ENCODE measurements at regions not wholly inside any gene's neighbourhood (a gene's known extent, or its start where the extent isn't known, plus 50 kb on each side); places are given as distances from the start of the nearest gene placed in this dataset.
"Not testable (repeated sequence)": the region's sequence is repeated elsewhere in the genome, so short reads cannot be mapped to it uniquely, and the experiment has no call there.

DNA sequence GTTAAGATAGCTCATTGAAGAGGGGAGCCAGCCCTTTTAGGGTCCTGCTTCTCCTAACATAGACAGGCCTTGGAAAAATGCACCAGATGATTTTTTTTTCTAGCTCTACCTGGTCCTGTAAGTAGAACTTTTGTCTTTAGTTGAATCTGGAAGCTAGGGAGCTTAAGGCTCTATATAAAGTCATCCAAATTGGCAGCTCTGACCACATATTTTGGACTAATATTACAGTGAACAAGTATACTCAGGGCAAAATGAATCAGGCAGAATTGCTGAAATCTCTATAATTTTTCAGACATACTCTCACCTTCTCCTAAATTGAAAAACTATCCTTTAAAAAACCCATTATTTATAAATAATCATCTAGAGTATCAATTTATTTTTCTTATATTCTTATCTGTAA lies 375.6 kb downstream of the OSTF1 start:
- no peak for DNase-seq

- DNase-seq: no peak
Measured at GRCh38 chr9:75464726-75465125, 376.4 kb downstream of the OSTF1 start.

- DNase-seq: no peak
Measured at GRCh38 chr9:75467142-75467541, 378.8 kb downstream of the OSTF1 start.

DNA sequence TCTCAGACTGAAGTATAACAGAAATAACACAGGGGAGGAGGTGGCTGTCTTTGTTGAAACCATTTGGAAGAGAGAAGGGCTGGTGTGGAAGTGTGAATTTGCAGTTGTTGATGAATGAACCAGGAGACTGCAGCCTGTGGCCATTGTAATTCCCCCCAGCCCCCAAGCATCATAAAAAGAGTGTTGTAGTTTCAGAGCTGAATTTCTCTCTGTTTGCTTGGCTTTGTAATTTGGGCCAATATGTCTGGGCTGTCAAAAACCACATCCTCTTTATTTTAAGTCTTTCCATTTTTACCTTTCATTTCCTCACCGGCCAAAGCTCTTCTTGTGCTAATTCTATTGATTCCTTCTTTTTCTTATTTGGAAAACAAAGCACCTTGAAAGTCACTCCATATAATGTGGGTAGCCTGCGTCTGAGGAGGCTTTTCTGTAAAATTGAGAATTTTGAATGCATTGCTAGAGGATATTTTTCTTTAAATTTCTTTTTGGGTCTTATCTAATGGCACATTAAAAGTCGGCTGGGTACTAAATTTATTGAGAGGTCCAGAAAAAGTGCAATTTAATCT lies 383.3 kb downstream of the OSTF1 start:
- DNase-seq: no peak

GRCh38 chr9:75482566-75482965 lies 394.3 kb downstream of the OSTF1 start:
- DNase-seq: no peak

DNA sequence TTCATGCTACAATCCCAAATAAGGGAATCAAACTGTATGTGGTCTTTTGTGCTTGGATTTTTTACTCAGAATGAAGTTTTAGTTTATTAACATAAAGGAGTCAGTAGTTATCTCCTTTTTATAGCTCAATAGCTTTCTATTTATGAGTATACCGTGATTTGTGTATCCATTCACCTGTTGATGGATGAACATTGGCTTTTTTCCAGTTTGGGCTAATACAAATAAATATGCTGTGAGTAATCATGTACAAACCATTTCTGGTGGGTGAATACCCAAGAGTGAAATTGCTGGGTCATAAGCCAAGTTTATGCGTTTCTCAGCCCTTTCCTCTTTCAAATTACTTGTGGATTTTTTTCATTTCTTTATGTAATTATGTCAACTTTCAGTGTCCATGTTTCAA lies 395.3 kb downstream of the OSTF1 start:
- DNase-seq: no peak

GRCh38 chr9:75487856-75488718 lies 399.8 kb downstream of the OSTF1 start:
- DNase-seq: no peak

- DNase-seq: no peak
Measured at GRCh38 chr9:75488719-75489110, 400.4 kb downstream of the OSTF1 start.

DNA sequence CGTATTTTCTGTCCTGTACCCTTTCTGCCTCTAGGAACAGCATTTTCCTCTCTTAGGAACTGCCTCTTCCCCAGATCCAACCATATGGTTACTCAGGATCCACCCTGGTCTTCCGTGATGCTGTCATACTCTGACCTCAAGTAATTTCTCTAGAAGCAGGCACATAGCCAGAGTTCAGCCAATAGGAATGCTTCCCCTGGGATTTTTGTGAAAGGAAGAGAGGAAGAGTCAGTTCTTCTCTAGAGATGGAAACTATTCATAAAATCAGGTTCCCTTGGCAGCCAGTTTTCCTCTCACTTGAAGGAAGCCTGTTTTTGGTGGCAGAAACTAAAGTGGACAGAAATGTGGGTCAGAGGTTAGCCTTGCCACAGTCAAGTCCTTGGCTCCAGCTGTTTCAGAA lies 400.1 kb upstream of the PCSK5 start:
- DNase-seq: no peak

DNA sequence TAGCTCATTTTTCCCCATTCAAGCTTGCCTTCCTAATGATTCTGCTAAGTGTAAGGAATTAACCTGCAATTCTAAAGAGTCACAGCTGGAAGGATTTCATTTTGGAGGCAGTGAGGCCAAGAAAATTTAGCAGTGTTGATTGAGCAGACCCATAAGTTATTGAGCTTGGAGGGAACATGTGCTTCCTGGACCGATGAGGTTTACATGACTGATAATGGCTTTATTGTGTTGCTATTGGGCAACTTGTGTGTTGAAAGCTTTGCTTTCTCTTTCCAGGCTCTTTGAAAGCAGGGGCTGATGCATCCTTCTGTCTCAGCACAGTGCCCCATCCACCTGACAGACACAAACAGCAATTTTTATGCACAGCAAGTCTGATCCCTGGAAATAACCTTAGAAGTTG lies 398.9 kb upstream of the PCSK5 start:
- no peak for DNase-seq

DNA sequence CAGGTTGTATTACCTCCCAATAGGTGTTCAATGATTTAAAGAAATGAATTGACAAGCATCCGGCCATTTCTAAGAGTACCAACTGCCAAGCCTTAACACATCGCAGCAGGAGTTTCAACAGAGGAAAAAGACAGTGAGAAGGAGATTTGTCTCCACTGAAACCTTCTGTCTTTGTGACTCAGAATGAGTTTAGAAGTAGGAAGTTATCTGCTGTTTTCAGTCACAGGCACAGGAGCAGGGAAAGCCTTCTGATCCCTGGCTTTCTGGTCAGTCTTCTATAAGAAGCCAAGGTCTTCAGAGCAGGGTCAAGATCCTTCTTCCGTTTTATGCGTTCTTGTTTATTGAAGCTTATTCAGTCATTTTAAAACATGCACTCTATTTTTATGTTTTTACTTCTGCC lies 390.7 kb upstream of the PCSK5 start:
- no peak for DNase-seq

GRCh38 chr9:75500479-75500878 lies 390.0 kb upstream of the PCSK5 start:
- DNase-seq: no peak

DNA sequence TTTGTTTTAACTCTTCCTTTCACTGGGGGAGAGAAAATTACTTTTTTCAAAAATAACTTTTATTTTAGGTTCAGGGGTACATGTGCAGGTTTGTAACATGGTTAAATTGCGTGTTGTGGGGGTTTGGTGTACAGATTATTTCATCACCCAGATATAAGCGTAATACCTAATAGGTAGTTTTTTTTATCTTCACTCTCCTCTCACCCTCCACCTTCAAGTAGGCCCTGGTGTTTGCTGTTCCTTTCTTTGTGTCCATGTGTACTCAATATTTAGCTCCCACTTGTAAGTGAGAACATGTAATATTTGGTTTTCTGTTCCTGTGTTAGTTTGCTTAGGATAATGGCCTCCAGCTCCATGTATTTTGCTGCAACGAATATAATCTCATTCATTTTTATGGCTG lies 389.5 kb upstream of the PCSK5 start:
- DNase-seq: not testable (repeated sequence)

GRCh38 chr9:75504721-75505120 lies 385.8 kb upstream of the PCSK5 start:
- no peak for DNase-seq

GRCh38 chr9:75505654-75506053 lies 384.8 kb upstream of the PCSK5 start:
- no peak for DNase-seq

- no peak for DNase-seq
Measured at GRCh38 chr9:75529463-75529862, 361.0 kb upstream of the PCSK5 start.

- DNase-seq: no peak
Measured at GRCh38 chr9:75531588-75531987, 358.9 kb upstream of the PCSK5 start.

DNA sequence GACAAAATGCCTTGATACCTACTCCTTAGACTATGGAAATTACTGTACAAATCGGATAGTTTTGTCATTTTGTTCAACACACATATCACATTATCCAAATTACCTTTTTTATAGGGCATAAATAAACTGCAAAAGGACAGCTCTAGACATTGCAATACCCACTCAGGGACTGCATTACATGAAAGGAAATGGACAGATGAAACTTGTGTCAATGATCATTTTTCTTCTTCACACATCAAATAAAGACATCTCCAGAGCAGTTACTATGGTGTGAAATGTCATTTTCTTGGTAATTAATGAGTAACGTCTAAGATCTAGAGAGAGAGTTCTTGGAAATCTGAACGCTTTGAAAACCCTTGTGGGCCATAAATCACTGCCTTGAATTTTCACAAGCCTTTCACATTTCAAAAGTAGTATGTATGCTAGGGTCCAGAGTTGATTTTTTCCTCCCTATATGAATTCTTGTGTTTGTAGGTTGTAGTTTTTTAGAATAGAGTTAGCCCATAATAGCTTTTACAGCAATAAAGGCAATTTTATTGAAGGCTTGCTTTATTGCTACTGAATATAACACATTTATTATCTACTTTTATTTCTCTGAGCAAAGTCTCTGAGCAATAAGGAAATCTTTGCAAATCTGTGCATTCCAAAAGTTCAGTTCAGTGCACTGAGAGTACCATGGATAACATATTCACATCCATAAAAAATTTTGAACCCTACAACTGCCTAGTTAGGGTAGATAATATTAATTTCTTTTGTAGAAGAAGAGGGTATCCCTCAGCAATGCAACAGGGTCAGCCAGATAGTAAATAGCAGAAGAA lies 358.0 kb upstream of the PCSK5 start:
- no peak for DNase-seq

DNA sequence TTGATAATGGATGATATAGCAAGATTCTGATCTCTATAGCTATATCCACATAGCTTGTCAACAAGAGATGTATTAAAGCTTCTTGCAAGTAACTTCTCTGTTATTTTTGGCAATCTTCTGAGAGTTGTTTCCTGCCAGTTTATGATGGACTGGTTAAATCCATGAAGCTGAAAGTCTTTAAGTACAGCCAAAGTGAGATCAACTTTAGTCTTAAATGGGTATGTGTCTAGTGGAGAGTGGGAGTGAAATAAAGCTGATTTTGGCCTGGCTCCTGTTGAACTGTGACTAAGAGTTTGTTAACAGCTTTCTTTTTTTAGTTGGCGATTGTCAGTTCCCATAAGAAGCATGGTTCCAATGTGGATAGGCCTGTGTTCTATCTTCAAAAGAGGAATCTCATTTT lies 350.9 kb upstream of the PCSK5 start:
- DNase-seq: no peak

DNA sequence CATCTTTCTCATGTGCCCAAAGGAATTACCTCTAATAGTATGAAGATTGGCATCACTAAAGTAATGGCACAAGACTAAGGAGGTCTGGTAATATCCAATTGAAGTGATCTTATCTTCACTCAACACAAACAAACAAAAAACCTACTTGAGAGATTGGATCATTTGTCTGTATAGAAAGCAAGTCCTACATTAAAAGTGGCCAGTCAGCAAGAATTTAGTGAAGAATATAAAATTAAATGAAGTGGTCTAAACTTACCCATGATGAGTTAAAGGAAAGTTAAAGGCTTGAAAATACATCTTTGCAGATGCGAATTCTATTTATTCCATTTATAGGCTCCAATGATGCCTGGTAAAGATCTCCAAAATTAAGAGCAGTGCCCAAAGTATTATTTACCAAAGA lies 350.3 kb upstream of the PCSK5 start:
- DNase-seq: no peak

DNA sequence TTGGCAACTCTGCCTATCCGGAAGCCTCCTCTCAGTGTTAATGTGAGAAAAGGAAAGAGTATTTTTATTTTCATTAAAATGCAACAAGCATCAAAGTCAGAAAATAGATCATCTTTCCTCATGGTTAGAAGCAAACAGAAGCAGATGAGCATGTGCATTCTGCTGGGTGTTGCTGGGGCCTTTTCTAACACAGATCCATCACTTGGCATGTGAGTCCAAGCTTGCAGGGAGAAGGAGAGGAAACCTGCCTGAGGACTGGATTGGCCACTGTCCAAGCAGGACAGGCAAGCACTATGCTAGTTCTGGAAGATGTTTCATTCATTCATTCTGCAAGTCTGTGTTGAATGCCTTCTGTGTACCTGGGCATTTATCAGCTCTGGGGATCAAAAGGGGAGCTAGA lies 348.7 kb upstream of the PCSK5 start:
- DNase-seq: no peak

DNA sequence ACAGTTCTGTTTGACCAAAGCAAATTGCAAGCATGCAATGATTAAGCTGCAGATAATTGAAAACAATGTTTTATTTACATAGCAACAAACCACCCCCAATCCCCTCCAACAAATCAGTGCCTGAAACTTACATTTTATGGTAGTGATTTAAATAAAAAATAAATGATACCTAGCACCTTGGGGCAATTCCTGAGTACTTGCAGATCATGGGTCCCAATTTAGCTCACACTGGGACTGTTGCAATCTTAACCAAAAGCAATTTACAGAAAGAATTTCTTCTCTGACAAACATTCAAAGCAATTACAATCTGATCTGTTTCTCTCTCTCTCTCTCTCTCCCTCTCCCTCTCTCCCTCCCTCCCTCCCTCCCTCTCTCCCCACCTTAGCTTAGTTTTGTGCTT lies 345.7 kb upstream of the PCSK5 start:
- DNase-seq: no peak

DNA sequence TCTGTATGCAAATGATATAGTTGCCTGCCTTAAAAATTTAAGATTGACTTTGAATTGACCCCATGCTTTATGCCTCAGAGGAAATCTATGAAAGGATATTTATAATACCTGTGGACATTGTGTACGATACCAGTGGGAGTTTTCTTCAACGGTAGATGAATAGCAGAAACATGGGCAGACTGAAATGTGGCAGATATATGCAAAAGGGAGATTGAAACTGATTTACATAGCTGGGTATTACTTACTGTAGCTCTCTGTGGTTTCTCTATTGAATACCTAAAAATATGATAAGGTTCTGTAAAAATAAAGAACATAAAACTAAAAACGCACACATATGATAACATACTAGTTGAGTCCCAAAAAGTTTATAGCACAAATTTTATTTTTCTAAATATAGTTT lies 345.2 kb upstream of the PCSK5 start:
- DNase-seq: no peak

- no peak for DNase-seq
Measured at GRCh38 chr9:75548871-75549270, 341.6 kb upstream of the PCSK5 start.

Data from NCI-H2171 treated with DMSO at 0.1 percent for 48 hours (cell line).